ENCODE measurements at regions not wholly inside any gene's neighbourhood (a gene's known extent, or its start where the extent isn't known, plus 50 kb on each side); places are given as distances from the start of the nearest gene placed in this dataset.
"Not testable (repeated sequence)": the region's sequence is repeated elsewhere in the genome, so short reads cannot be mapped to it uniquely, and the experiment has no call there.

DNA sequence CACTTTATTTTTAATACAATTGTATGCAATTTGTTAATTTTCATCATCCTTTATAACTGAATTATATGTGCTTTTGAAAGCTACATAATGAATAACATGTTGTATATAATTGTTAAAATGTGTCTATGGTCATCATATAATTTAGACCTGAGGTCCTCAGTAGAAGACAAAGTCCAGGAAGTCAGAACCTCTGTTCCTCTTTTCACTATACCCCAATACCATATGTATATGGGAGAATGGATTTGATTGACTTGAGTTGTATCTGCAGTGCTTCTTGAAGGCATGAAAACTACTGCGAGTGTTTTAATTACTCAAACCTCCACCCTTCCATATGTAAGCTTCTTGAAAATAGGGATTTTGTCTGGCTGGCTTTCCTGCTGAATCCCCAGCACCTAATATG lies 140.7 kb upstream of the NEDD9 start:
- no peak for DNase-seq (ENCODE audit: low read depth)
- in situ Hi-C loops (cut with HindIII; ENCODE audit: low sequenced_read_pairs): no loop called here
- no peak overlapping the region for H3K4me3 ChIP-seq (ENCODE audit: low read depth, low read length)
- TF ChIP-seq, protein P1, sequence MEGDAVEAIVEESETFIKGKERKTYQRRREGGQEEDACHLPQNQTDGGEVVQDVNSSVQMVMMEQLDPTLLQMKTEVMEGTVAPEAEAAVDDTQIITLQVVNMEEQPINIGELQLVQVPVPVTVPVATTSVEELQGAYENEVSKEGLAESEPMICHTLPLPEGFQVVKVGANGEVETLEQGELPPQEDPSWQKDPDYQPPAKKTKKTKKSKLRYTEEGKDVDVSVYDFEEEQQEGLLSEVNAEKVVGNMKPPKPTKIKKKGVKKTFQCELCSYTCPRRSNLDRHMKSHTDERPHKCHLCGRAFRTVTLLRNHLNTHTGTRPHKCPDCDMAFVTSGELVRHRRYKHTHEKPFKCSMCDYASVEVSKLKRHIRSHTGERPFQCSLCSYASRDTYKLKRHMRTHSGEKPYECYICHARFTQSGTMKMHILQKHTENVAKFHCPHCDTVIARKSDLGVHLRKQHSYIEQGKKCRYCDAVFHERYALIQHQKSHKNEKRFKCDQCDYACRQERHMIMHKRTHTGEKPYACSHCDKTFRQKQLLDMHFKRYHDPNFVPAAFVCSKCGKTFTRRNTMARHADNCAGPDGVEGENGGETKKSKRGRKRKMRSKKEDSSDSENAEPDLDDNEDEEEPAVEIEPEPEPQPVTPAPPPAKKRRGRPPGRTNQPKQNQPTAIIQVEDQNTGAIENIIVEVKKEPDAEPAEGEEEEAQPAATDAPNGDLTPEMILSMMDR (IDR thresholded peaks at IDR 0.05; ENCODE audit: low read depth, low read length, missing control alignments): no peak

DNA sequence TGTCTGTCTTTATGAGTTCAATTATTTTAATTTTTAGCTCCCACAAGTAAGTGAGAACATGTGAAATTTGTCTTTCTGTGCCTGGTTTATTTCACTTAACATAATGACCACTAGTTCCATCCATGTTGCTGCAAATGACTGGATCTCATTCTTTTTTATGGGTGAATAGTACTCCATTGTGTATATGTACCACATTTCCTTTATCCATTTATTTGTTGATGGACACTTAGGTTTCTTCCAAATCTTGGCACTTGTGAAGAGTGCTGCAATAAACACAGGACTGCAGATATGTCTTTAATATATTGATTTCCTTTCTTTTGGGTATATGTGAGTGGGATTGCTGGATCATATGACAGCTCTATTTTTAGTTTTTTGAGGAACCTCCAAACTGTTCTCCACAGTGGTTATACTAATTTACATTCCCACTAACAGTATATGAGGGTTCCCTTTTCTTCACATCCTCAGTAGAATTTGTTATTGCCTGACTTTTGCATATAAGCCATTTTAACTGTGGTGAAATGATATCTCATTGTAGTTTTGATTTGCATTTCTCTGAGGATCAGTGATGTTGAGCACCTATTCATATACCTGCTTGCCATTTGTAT lies 139.8 kb upstream of the NEDD9 start:
- DNase-seq (ENCODE audit: low read depth); H3K4me3 ChIP-seq (ENCODE audit: low read depth, low read length); in situ Hi-C loops (cut with HindIII; ENCODE audit: low sequenced_read_pairs): not testable (repeated sequence)

DNA sequence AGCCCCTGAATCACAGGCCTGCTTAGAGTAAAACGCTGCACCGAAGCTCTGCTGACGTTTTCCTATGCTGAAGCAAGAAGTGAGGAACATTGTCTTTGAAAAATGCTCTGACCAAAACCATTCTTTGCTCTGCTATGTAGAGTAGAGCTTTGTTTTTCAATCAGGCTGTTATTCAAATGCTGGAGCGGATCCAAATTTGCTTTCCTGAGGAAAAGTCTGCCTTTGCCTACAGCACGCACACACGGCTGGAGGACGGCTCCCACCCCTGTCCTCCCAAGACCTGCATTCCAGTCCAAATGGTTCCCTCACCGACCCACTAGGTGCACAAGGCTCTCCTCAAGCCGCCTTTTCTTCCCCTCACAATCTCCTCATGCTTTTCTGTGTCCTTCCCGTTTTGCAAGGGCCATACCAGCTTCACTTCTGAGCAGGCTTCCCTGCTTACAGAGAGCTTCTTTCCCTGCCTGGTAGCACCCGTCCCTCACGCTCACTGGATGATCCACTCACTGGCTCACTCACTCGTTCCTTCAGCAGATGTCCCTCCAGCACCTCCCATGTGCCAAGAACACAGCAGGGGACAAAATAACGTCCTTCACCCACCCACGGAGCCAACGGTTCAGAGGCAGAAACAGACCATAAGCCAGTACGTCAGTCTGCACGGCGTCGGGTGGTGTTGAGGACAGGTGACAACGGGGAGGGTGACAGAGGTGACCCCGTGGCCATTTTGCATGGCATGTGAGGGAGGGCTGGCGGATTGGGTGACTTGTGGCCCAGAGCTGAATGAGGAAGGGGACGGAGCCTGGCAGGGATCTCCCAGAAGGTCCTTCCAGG lies 137.9 kb upstream of the NEDD9 start:
- TF ChIP-seq, protein P1 (IDR thresholded peaks at IDR 0.05; ENCODE audit: low read depth, low read length, missing control alignments): no peak
- in situ Hi-C loops (cut with HindIII; ENCODE audit: low sequenced_read_pairs): no loop called here
- DNase-seq (ENCODE audit: low read depth): no peak
- H3K4me3 ChIP-seq (ENCODE audit: low read depth, low read length): no peak overlapping the region

DNA sequence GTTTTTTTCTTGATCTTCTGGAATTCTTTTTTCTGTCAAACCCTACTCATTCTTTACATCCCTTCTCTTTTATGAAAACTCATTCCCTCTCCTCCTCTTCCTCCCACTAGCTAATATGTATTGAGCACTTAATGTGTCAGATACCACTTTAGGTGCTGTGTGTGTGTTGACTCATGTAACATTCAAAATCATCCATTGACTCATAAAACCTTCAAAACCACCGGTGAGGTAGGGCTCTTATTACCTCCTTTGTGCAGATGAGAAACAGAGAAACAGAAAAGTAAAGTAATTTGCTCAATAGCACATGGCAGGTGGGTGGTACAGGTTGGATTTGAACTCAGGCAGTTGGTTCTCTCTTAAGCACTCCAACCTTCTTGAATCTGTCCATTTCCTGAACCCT lies 136.3 kb upstream of the NEDD9 start:
- no peak overlapping the region for H3K4me3 ChIP-seq (ENCODE audit: low read depth, low read length)
- no peak for DNase-seq (ENCODE audit: low read depth)
- TF ChIP-seq, protein P1 (IDR thresholded peaks at IDR 0.05; ENCODE audit: low read depth, low read length, missing control alignments): no peak
- in situ Hi-C loops (cut with HindIII; ENCODE audit: low sequenced_read_pairs): no loop called here

DNA sequence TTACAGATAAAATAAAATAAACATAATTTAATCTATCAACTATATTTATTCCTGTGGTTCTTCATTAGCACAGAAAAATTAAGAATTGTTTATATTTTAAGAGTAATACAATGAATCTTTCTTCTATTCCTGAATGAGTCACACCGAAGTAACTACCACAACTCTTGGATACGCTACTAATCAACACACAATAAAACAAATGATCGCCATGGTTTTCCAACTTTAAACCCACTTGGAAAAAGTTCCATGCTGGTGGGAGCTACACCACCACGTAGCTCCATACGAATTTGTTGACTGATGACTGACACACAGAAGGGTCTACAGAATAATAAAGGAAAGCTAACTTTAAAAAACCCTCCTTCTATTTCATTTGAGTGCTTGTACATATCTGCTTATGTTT lies 135.8 kb upstream of the NEDD9 start:
- in situ Hi-C loops (cut with HindIII; ENCODE audit: low sequenced_read_pairs): no loop called here
- DNase-seq (ENCODE audit: low read depth): peak; percentile 39
- H3K4me3 ChIP-seq (ENCODE audit: low read depth, low read length): no peak overlapping the region
- TF ChIP-seq, protein P1 (IDR thresholded peaks at IDR 0.05; ENCODE audit: low read depth, low read length, missing control alignments): no peak

DNA sequence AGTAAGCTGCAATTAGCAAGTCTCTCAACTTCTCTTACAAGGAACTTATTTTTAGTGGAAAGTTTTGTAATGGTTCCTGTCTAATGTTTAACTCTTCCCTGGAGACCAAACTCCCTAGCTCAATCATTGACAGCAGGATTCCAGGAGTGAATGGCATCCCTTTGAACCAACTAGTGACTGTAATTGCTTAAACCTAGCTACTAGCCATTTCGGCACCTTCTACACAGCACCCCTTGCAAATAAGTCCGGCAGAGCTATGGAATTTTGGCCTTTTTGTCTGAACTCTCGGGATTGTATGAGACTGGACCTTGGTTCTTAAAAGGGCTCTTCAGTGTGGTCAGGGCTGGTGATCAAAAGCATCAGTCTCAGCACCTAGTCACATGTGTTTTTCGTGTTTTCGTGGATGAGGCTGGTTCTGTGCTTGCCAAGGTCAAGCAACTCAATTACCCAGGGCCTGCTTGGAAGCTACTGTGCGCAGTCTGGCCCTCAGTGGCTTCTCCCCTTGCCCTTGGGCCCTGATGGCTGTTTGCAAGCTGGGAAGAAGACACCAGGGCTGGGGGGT lies 135.3 kb upstream of the NEDD9 start:
- in situ Hi-C loops (cut with HindIII; ENCODE audit: low sequenced_read_pairs): no loop called here
- no peak overlapping the region for H3K4me3 ChIP-seq (ENCODE audit: low read depth, low read length)
- no peak for DNase-seq (ENCODE audit: low read depth)
- TF ChIP-seq, protein P1 (IDR thresholded peaks at IDR 0.05; ENCODE audit: low read depth, low read length, missing control alignments): no peak

Data from astrocyte of the cerebellum (primary cell).